ENCODE measurements at regions not wholly inside any gene's neighbourhood (a gene's known extent, or its start where the extent isn't known, plus 50 kb on each side); places are given as distances from the start of the nearest gene placed in this dataset.

GRCh38 chr16:52697971-52698370, 151.0 kb upstream of the TOX3 start:
- no peak for TF ChIP-seq CTCF (IDR thresholded peaks at IDR 0.05)
- TF ChIP-seq POLR2A (IDR thresholded peaks at IDR 0.05): no peak
